Adrenal gland (tissue), 5 donors: ENCODE measurements at regions not wholly inside any gene's neighbourhood (a gene's known extent, or its start where the extent isn't known, plus 50 kb on each side); places are given as distances from the start of the nearest gene placed in this dataset.

Experiments
- CTCF ChIP-seq, 6 experiments: fragments of 450-650 bp in 4 of 6; fragments of 200-600 bp in 2 of 6; sonication (generic) in 1 of 6; IDR thresholded peaks; 1 replicate in 5 of 6; 2 replicates in 1 of 6; pipeline versions ENCODE4 v1.5.1 to v1.8.0; 2016 to 2021; ENCODE audit warnings: antibody characterized with exemption in 6 of 6, mild to moderate bottlenecking in 2 of 6, moderate library complexity in 1 of 6
- POLR2A ChIP-seq, 2 donors: fragments of 450-650 bp; IDR thresholded peaks; one replicate each; pipeline ENCODE4 v1.6.1; 2017; ENCODE audit warnings: antibody characterized with exemption in 2 of 2, mild to moderate bottlenecking in 2 of 2, moderate library complexity in 1 of 2
- donor health status: DM: no; HTN: no; CAD: no.

- TF ChIP-seq CTCF (IDR thresholded peaks at IDR 0.05): no peak
- no peak for TF ChIP-seq POLR2A (IDR thresholded peaks at IDR 0.05)
Measured at GRCh38 chr4:97028785-97029184, 1114.5 kb downstream of the STPG2 start.
